Ishikawa (cell line): ENCODE measurements at regions not wholly inside any gene's neighbourhood (a gene's known extent, or its start where the extent isn't known, plus 50 kb on each side); places are given as distances from the start of the nearest gene placed in this dataset.

Experiments
- FOXM1 ChIP-seq: IDR thresholded peaks from 2 replicates; pipeline ENCODE4 v1.6.1; 2012; ENCODE audit warnings: low read depth, borderline replicate concordance
- MAX ChIP-seq: IDR thresholded peaks from 2 replicates; pipeline ENCODE4 v1.6.1; 2012
- TAF1 ChIP-seq: IDR thresholded peaks from 2 replicates; pipeline ENCODE4 v1.6.1; 2012; ENCODE audit warnings: low read depth, mild to moderate bottlenecking
- TCF12 ChIP-seq: IDR thresholded peaks from 2 replicates; pipeline ENCODE4 v1.6.1; 2012; ENCODE audit warnings: low read depth
- TF ChIP-seq, protein P1 (sequence below): IDR thresholded peaks from 2 replicates; pipeline ENCODE4 v1.6.1; 2012; ENCODE audit warnings: low read depth, mild to moderate bottlenecking

GRCh38 chr5:11973469-11973868 is 69.2 kb upstream of the CTNND2 start:
- no peak for TF ChIP-seq TCF12
- TF ChIP-seq FOXM1: no peak
- TF ChIP-seq, protein P1, sequence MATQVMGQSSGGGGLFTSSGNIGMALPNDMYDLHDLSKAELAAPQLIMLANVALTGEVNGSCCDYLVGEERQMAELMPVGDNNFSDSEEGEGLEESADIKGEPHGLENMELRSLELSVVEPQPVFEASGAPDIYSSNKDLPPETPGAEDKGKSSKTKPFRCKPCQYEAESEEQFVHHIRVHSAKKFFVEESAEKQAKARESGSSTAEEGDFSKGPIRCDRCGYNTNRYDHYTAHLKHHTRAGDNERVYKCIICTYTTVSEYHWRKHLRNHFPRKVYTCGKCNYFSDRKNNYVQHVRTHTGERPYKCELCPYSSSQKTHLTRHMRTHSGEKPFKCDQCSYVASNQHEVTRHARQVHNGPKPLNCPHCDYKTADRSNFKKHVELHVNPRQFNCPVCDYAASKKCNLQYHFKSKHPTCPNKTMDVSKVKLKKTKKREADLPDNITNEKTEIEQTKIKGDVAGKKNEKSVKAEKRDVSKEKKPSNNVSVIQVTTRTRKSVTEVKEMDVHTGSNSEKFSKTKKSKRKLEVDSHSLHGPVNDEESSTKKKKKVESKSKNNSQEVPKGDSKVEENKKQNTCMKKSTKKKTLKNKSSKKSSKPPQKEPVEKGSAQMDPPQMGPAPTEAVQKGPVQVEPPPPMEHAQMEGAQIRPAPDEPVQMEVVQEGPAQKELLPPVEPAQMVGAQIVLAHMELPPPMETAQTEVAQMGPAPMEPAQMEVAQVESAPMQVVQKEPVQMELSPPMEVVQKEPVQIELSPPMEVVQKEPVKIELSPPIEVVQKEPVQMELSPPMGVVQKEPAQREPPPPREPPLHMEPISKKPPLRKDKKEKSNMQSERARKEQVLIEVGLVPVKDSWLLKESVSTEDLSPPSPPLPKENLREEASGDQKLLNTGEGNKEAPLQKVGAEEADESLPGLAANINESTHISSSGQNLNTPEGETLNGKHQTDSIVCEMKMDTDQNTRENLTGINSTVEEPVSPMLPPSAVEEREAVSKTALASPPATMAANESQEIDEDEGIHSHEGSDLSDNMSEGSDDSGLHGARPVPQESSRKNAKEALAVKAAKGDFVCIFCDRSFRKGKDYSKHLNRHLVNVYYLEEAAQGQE: no peak
- no peak for TF ChIP-seq TAF1
- no peak for TF ChIP-seq MAX
